ENCODE measurements at regions not wholly inside any gene's neighbourhood (a gene's known extent, or its start where the extent isn't known, plus 50 kb on each side); places are given as distances from the start of the nearest gene placed in this dataset.

- H3K36me3 ChIP-seq (ENCODE audit: control insufficient read depth in 2 of 3, insufficient read depth in 3 of 3, low read length in 3 of 3), result no peaks in the 10 kb centered on the region
- no peak overlapping the region for H3K27ac ChIP-seq (ENCODE audit: low read depth in 2 of 2, low read length in 2 of 2)
- H3K4me3 ChIP-seq (ENCODE audit: low read length in 3 of 3), result no peak overlapping the region
- H3K9me3 ChIP-seq (ENCODE audit: control insufficient read depth in 2 of 3, insufficient read depth in 1 of 3, low read length in 3 of 3), result no peaks in the 10 kb centered on the region
- intact Hi-C loops (cut with DNase I), result no loop called here
- DNase-seq (no peak), FAIRE-seq (no peak)
- no peak overlapping the region for H3K9ac ChIP-seq (ENCODE audit: low read length in 3 of 3)
- no peak for TF ChIP-seq CTCF (IDR thresholded peaks at IDR 0.05; ENCODE audit: borderline replicate concordance, extremely low read depth, insufficient read depth)
- no peaks in the 10 kb centered on the region for H3K27me3 ChIP-seq (ENCODE audit: control insufficient read depth, insufficient read depth, low read length)
- H3K4me1 ChIP-seq (ENCODE audit: control insufficient read depth in 2 of 3, insufficient read depth in 2 of 3, low read depth in 1 of 3, low read length in 3 of 3), result no peaks in the 10 kb centered on the region
Observed at GRCh38 chr10:107485019-107485418, 320.5 kb upstream of the SORCS1 start.

GRCh38 chr10:107481881-107482280 lies 317.4 kb upstream of the SORCS1 start:
- Histone ChIP-seq H3K27ac (ENCODE audit: low read depth in 2 of 2, low read length in 2 of 2) (no peak overlapping the region), H3K9me3 (ENCODE audit: control insufficient read depth in 2 of 3, insufficient read depth in 1 of 3, low read length in 3 of 3) (no peaks in the 10 kb centered on the region), H3K27me3 (ENCODE audit: control insufficient read depth, insufficient read depth, low read length) (no peaks in the 10 kb centered on the region), H3K36me3 (ENCODE audit: control insufficient read depth in 2 of 3, insufficient read depth in 3 of 3, low read length in 3 of 3) (no peaks in the 10 kb centered on the region), H3K4me1 (ENCODE audit: control insufficient read depth in 2 of 3, insufficient read depth in 2 of 3, low read depth in 1 of 3, low read length in 3 of 3) (no peaks in the 10 kb centered on the region), H3K4me3 (ENCODE audit: low read length in 3 of 3) (no peak overlapping the region), H3K9ac (ENCODE audit: low read length in 3 of 3) (no peak overlapping the region)
- FAIRE-seq, result no peak
- no peak for DNase-seq
- intact Hi-C loops (cut with DNase I), result no loop called here
- no peak for TF ChIP-seq CTCF (IDR thresholded peaks at IDR 0.05; ENCODE audit: borderline replicate concordance, extremely low read depth, insufficient read depth)

GRCh38 chr10:107481224-107481623 lies 316.7 kb upstream of the SORCS1 start:
- Histone ChIP-seq H3K4me1 (ENCODE audit: control insufficient read depth in 2 of 3, insufficient read depth in 2 of 3, low read depth in 1 of 3, low read length in 3 of 3) (no peaks in the 10 kb centered on the region), H3K27me3 (ENCODE audit: control insufficient read depth, insufficient read depth, low read length) (no peaks in the 10 kb centered on the region), H3K36me3 (ENCODE audit: control insufficient read depth in 2 of 3, insufficient read depth in 3 of 3, low read length in 3 of 3) (no peaks in the 10 kb centered on the region), H3K9me3 (ENCODE audit: control insufficient read depth in 2 of 3, insufficient read depth in 1 of 3, low read length in 3 of 3) (no peaks in the 10 kb centered on the region), H3K27ac (ENCODE audit: low read depth in 2 of 2, low read length in 2 of 2) (no peak overlapping the region), H3K9ac (ENCODE audit: low read length in 3 of 3) (no peak overlapping the region), H3K4me3 (ENCODE audit: low read length in 3 of 3) (no peak overlapping the region)
- no peak for DNase-seq
- intact Hi-C loops (cut with DNase I), result no loop called here
- TF ChIP-seq CTCF (IDR thresholded peaks at IDR 0.05; ENCODE audit: borderline replicate concordance, extremely low read depth, insufficient read depth), result no peak
- no peak for FAIRE-seq

GRCh38 chr10:107480781-107481180 lies 316.3 kb upstream of the SORCS1 start:
- no peak overlapping the region for H3K9ac ChIP-seq (ENCODE audit: low read length in 3 of 3)
- no peaks in the 10 kb centered on the region for H3K9me3 ChIP-seq (ENCODE audit: control insufficient read depth in 2 of 3, insufficient read depth in 1 of 3, low read length in 3 of 3)
- H3K27me3 ChIP-seq (ENCODE audit: control insufficient read depth, insufficient read depth, low read length), result no peaks in the 10 kb centered on the region
- no peak overlapping the region for H3K4me3 ChIP-seq (ENCODE audit: low read length in 3 of 3)
- no peaks in the 10 kb centered on the region for H3K36me3 ChIP-seq (ENCODE audit: control insufficient read depth in 2 of 3, insufficient read depth in 3 of 3, low read length in 3 of 3)
- no peaks in the 10 kb centered on the region for H3K4me1 ChIP-seq (ENCODE audit: control insufficient read depth in 2 of 3, insufficient read depth in 2 of 3, low read depth in 1 of 3, low read length in 3 of 3)
- TF ChIP-seq CTCF (IDR thresholded peaks at IDR 0.05; ENCODE audit: borderline replicate concordance, extremely low read depth, insufficient read depth), result no peak
- DNase-seq, result peak in 1 of 5 donors; percentile 12
- no peak for FAIRE-seq
- H3K27ac ChIP-seq (ENCODE audit: low read depth in 2 of 2, low read length in 2 of 2), result no peak overlapping the region
- intact Hi-C loops (cut with DNase I), result no loop called here

Data from kidney (tissue), 13 donors.